Suppressor macrophage (primary cell): ENCODE measurements at regions not wholly inside any gene's neighbourhood (a gene's known extent, or its start where the extent isn't known, plus 50 kb on each side); places are given as distances from the start of the nearest gene placed in this dataset.
"Not testable (repeated sequence)": the region's sequence is repeated elsewhere in the genome, so short reads cannot be mapped to it uniquely, and the experiment has no call there.

Experiments
- DNase-seq, 4 experiments: peaks; one replicate each; pipeline ENCODE4 v3.0.0-alpha.2; 2020 to 2022

DNA sequence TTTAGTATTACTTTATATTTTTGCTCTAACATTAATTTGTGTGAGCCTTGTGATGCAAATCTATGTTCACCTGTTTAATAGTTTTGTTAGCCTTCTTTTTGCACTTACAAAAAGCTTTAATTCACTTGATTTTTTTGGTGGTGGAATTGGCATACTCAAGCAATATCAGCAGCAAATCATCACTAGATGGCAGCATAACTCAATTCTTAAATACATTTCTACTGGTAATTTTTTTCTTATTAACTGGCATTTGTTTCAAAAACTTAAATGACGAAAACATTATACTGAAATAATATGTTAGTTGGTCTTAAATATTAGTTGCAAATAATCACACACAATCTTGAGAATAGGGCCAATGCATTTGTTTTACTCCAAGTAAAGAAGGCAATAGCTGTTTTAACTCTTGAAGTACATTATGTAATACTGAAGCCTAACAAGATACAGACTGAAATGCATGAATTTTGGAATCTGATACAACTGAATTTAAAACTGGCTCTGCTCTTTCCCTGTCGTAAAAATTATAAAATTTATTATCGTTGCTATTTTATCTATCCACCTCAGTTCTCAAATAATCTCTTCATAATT, 151.5 kb downstream of the ATXN7L3B start:
- peak in 2 of 4 experiments; percentile 41 to 43 for DNase-seq

- DNase-seq: no peak
Observed at GRCh38 chr12:74689929-74690328, 152.3 kb downstream of the ATXN7L3B start.

DNA sequence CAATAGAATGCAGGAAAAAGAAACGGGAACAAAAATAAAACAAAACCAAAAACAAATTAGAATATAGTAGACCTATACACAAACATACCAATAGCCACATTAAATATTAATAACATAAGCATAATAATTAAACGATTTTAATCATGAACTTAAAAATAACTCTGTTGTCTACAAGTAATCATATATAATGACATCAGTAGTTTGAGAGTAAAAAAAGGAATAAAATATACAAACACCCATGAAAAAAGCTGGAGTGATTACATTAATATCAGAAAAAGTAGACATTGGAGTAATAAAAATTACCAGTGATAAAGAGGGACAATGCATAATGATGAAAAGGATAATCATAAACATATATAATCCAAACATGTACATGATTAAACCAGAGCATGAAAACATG, 181.8 kb downstream of the ATXN7L3B start:
- DNase-seq: no peak

GRCh38 chr12:74722709-74723108, 185.1 kb downstream of the ATXN7L3B start:
- no peak for DNase-seq

DNA sequence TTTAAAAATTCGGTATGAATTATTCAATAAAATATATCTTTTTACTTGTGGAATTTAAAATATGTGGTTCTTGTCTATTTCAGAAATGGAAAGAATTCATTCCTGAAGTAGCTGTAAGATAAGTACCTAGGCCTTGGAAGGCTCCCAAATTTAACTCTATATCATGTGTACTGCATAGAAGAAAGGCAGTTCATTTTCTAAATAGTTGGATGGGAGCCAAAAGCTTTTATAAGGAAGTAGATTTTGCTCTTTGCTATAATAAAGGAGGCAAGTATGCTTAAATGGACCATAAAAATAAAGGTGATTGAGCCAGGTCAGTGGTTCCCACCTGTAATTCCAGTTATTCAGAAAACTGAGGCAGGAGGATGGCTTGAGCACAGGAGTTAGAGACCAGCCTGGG, 187.5 kb downstream of the ATXN7L3B start:
- DNase-seq: peak in 1 of 4 experiments; percentile 1

- DNase-seq: no peak
Observed at GRCh38 chr12:74728006-74728405, 190.4 kb downstream of the ATXN7L3B start.

GRCh38 chr12:74732164-74732784, 194.6 kb downstream of the ATXN7L3B start:
- no peak for DNase-seq

GRCh38 chr12:74732826-74733225, 195.2 kb downstream of the ATXN7L3B start:
- DNase-seq: no peak

DNA sequence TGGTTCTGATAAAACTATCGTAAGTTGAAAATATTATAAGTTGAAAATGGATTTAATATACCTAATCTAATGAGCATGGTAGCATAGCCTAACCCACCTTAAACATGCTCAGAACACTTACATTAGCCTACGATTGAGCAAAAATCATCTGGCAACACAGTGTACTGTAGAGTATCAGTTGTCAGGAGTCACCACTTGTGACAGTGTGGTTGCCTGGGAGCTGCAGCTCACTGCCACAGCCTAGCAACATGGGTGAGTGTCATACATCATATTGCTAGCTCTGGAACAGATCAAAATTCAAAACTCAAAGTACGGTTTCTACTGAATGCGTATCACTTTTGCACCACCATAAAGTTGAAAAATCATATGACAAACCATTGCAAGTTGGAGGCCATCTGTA, 203.5 kb downstream of the ATXN7L3B start:
- DNase-seq: no peak

- no peak for DNase-seq
Observed at GRCh38 chr12:74747305-74747704, 209.7 kb downstream of the ATXN7L3B start.

- no peak for DNase-seq
Observed at GRCh38 chr12:74751441-74751840, 213.8 kb downstream of the ATXN7L3B start.

- DNase-seq: no peak
Observed at GRCh38 chr12:74752215-74752614, 214.6 kb downstream of the ATXN7L3B start.

DNA sequence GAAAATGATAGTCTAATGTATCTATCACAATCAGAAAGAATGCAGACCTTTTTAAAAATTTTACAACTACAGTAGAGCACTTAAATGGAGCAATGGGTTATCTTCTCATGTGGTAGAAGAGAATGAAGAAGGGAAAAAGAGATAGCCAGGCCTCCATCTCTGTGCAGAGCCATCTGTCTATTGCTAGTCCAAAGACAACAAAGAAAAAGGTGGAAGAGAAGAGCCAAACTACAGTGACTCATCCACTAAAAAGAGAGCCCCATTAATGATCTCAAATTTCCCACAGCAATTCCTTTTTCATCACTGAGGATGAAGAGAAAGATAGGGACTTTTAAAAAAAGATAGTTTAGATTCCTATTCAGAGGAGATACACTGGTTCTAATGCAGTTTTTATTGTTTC, 232.9 kb downstream of the ATXN7L3B start:
- DNase-seq: no peak

- no peak for DNase-seq
Observed at GRCh38 chr12:74775276-74775675, 237.6 kb downstream of the ATXN7L3B start.

DNA sequence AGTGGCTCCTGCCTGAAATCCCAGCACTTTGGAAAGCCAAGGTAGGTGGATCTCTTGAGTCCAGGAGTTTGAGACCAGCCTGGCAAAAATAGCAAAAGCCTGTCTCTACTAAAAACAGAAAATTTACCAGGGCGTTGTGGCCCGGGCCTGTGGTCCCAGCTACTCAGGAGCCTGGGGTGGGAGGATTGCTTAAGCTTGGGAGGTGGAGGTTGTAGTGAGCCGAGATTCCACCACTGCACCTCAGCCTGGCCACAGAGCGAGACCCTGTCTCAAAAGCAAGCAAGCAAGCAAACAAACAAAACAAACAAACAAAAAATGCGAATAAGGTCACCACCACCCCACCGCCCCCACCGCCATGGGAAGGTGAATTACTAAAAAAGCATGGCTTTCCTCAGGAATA, 238.7 kb downstream of the ATXN7L3B start:
- DNase-seq: no peak

DNA sequence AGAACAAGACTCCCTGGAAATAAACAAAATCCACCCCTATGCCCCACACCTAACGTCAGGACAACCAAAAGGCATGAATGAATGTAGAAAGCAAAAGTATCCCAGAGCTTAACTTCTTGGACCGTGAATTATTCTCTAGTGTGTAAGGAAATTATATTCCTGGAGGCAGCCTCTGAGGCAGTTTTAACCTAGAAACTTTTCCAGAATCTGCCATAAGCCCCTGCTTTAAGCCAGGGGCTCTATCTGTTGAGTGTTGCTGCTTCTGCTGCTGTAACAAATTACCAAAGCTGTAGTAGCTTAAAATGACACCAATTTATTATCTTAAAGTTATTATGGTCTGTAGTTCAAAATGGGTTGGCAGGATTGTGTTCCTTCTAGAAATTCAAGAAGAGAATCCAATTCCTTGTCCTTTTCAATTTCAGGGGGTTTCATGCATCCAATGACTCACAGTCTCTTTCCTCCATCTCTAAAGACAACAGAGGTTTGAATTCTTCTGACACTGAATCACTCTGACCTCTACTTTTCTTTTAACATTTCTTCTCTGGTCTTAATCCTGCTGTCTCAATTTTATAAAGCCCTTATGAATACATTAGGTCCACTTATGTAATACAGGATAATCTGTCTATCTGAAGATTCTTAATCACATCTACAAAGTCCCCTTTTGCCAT, 242.7 kb downstream of the ATXN7L3B start:
- no peak for DNase-seq

DNA sequence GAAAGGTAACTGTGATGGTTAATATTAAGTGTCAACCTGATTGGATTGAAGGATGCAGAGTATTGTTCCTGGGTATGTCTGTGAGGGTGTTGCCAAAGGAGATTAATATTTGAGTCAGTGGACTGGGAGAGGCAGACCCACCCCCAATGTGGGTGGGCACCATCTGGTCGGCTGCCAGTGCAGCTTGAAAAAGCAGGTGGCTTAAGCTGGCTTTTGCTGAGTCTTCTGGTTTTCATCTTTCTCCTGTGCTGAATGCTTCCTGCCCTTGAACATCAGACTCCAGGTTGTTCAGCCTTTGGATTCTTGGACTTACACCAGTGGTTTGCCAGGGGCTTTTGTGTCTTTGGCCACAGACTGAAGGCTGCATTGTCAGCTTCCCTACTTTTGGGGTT, 243.2 kb downstream of the ATXN7L3B start:
- DNase-seq: not testable (repeated sequence)

DNA sequence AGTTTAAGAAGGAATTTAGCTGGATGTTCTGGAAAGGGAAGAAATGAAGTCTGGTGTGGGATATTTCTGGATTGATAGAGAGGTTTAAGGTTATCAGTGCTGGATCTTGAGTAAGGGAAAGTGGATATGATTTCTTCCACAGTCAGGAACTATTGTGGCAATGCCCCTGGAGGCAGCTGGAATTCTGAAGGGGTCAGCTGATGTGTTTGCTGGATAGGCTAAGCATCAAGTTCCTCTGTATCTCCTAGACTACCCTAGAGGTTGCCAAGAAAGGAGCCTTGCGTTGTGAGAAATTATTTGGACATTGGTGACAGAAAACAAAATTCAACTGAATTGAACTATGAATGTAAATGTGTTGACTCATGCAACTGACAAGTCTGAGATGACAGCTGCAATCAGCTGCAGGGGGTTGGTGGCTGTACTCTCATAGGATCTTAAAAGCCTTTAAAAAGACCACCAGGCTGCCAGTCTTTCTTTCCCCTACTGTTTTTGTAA, 244.4 kb downstream of the ATXN7L3B start:
- no peak for DNase-seq

GRCh38 chr12:74790931-74791330, 253.3 kb downstream of the ATXN7L3B start:
- no peak for DNase-seq

GRCh38 chr12:74791365-74791764, 253.7 kb downstream of the ATXN7L3B start:
- DNase-seq: no peak

GRCh38 chr12:74794522-74794921, 256.9 kb downstream of the ATXN7L3B start:
- DNase-seq: no peak

GRCh38 chr12:74801625-74802024, 264.0 kb downstream of the ATXN7L3B start:
- peak in 1 of 4 experiments; percentile 20 for DNase-seq

- no peak for DNase-seq
Observed at GRCh38 chr12:74816398-74817175, 279.0 kb downstream of the ATXN7L3B start.
